ENCODE measurements at regions not wholly inside any gene's neighbourhood (a gene's known extent, or its start where the extent isn't known, plus 50 kb on each side); places are given as distances from the start of the nearest gene placed in this dataset.

DNA sequence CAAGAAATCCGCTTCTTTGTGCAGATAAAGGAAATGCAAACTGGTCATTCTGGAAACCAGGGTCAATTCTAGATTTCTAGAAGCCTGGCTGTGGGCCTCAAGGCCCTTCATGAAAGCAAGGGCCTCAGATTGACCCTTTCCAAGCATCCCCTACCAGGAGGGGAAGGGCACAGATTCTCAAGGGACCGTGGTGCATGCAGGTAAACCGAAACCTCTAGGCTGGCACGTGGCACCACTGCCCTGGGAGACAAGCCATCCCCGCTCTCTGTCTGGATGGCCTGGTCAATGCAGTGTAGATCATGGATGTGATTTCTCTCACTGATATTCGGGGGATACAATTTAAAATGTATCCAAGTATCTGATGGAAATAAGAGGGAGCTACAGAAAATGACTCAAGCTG is 69.4 kb downstream of the TOMM20 start:
- Mint-ChIP-seq H3K27ac (peak overlapping the region; percentile 63 to 95 (median 72)), H3K4me1 (peaks cover 58% of the 10 kb centered on the region), H3K36me3 (ENCODE audit: low read depth) (no peaks in the 10 kb centered on the region), H3K27me3 (ENCODE audit: low read depth) (peaks cover 7% of the 10 kb centered on the region), H3K9me3 (no peaks in the 10 kb centered on the region), H3K4me3 (peak overlapping the region in 1 of 3 experiments; percentile 22)
- TF ChIP-seq, protein P1, sequence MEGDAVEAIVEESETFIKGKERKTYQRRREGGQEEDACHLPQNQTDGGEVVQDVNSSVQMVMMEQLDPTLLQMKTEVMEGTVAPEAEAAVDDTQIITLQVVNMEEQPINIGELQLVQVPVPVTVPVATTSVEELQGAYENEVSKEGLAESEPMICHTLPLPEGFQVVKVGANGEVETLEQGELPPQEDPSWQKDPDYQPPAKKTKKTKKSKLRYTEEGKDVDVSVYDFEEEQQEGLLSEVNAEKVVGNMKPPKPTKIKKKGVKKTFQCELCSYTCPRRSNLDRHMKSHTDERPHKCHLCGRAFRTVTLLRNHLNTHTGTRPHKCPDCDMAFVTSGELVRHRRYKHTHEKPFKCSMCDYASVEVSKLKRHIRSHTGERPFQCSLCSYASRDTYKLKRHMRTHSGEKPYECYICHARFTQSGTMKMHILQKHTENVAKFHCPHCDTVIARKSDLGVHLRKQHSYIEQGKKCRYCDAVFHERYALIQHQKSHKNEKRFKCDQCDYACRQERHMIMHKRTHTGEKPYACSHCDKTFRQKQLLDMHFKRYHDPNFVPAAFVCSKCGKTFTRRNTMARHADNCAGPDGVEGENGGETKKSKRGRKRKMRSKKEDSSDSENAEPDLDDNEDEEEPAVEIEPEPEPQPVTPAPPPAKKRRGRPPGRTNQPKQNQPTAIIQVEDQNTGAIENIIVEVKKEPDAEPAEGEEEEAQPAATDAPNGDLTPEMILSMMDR (IDR thresholded peaks at IDR 0.05; ENCODE audit: unreplicated experiment in 3 of 3), result no peak

DNA sequence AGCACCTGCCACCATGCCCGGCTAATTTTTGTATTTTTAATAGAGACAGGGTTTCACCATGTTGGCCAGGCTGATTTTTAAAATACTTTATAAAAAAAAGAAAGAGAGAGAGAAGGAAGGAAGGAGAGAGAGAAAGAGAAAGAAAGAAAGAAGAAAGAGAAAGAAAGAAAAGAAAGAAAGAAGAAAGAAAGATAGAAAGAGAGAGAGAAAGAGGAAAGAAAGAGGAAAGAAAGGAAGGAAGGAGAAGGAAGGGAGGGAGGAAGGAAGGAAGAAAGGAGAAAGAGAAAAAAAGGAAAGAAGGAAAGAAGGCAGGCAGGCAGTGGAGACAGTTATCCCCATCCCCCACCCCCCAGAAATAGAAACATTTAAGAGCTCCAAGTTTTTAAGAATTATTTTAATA is 69.9 kb downstream of the TOMM20 start:
- Mint-ChIP-seq H3K9me3 (no peaks in the 10 kb centered on the region), H3K4me3 (no peak overlapping the region), H3K36me3 (ENCODE audit: low read depth) (no peaks in the 10 kb centered on the region), H3K27me3 (ENCODE audit: low read depth) (peaks cover 7% of the 10 kb centered on the region), H3K27ac (peak overlapping the region in 2 of 3 experiments; percentile 32 to 79), H3K4me1 (peaks cover 60% of the 10 kb centered on the region)
- TF ChIP-seq, protein P1 (IDR thresholded peaks at IDR 0.05; ENCODE audit: unreplicated experiment in 3 of 3), result no peak

DNA sequence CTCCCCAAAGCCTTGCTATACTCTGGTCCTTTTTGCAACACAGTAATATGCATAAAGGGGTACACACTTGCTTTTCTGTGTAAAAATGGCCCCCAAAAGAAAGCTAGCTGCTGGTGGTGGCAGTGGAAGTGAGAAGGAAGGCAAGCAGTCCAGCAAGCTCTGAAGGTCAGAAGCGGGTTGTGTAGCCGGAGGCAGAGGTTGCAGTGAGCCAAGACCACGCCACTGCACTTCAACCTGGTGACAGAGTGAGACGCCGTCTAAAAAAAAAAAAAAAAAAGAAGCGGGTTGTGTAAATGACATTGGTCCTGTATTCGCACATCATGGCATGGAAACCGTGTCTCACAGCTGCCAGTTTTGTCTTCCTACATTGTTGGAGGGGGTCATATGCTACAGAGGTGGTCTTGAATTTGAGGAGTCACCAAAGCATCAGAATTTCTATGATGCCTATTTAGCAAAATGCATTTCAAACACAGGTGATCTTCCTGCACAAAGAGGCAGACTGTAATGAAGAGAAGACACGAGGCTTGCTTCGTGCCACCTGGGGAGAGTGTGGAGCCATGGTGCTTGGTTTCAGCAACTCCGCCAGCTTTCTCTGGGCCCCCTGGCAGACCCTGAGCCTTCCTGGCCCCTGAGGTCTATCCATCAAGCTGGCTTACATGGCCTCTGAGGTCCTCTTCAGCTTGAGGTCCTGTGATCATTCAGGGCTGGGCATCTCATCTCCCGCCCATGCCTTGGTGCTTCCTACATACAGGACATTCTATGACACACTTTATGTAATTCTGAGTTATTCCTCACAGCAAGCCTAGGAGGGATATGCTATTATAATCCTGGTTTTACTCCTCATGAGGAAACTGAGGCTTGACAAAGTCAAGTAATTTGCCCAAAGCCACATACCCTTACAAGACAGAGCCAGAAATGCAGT is 71.0 kb downstream of the TOMM20 start:
- H3K27ac Mint-ChIP-seq, result peak overlapping the region in 2 of 3 experiments; percentile 32 to 80
- no peaks in the 10 kb centered on the region for H3K9me3 Mint-ChIP-seq
- H3K4me1 Mint-ChIP-seq, result peaks cover 64% of the 10 kb centered on the region
- H3K36me3 Mint-ChIP-seq (ENCODE audit: low read depth), result no peaks in the 10 kb centered on the region
- peaks cover 7% of the 10 kb centered on the region for H3K27me3 Mint-ChIP-seq (ENCODE audit: low read depth)
- H3K4me3 Mint-ChIP-seq, result no peak overlapping the region
- TF ChIP-seq, protein P1 (IDR thresholded peaks at IDR 0.05; ENCODE audit: unreplicated experiment in 3 of 3), result no peak

DNA sequence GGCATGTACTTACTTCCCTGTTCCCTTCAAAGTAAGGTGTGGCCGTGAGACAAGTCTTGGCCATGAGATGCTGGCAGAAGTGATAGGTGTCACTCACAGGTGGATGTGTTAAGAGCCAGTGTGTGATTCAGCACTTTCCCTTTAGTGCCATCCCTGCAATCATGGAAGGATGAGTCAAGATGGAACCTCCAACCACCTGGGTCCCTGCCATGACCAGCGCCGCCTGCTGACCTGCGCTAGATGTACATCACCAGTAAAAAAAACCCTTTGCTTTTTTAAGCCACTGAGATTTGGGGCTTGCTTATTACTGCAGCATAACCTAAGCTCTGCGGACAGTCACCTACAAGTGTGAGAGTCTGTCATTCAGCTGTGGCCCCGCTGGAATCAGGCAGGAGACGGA is 71.7 kb downstream of the TOMM20 start:
- H3K4me1 Mint-ChIP-seq, result peaks cover 69% of the 10 kb centered on the region
- H3K27ac Mint-ChIP-seq, result peak overlapping the region in 1 of 3 experiments; percentile 63
- H3K36me3 Mint-ChIP-seq (ENCODE audit: low read depth), result no peaks in the 10 kb centered on the region
- no peaks in the 10 kb centered on the region for H3K9me3 Mint-ChIP-seq
- H3K27me3 Mint-ChIP-seq (ENCODE audit: low read depth), result peaks cover 7% of the 10 kb centered on the region
- no peak overlapping the region for H3K4me3 Mint-ChIP-seq
- TF ChIP-seq, protein P1 (IDR thresholded peaks at IDR 0.05; ENCODE audit: unreplicated experiment in 3 of 3), result no peak

DNA sequence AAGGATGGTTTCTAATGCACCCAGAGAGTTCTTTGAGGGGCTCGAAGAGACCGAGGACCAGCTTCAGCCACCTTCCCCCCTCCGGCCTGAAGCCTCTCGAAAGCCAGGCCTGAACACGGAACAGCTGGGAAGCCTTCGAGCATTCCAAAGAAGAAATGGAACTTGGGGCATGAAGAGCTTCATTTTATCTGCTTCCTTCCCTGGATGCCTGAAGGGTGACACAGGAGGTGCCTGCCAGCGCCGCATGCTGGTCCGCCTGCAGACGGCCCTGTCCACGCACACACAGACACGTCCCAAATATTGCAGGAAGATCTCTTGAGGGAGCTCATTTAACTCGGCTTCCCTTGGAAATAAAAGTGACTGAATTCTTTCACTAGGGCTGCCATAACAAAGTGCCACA is 73.7 kb downstream of the TOMM20 start:
- Mint-ChIP-seq H3K9me3 (no peaks in the 10 kb centered on the region), H3K36me3 (ENCODE audit: low read depth) (no peaks in the 10 kb centered on the region), H3K4me1 (peaks cover 58% of the 10 kb centered on the region), H3K4me3 (peak overlapping the region in 1 of 3 experiments; percentile 55), H3K27me3 (ENCODE audit: low read depth) (peaks cover 7% of the 10 kb centered on the region), H3K27ac (peak overlapping the region; percentile 40 to 81 (median 49))
- TF ChIP-seq, protein P1 (IDR thresholded peaks at IDR 0.05; ENCODE audit: unreplicated experiment in 3 of 3), result no peak
